ENCODE measurements at regions not wholly inside any gene's neighbourhood (a gene's known extent, or its start where the extent isn't known, plus 50 kb on each side); places are given as distances from the start of the nearest gene placed in this dataset.

DNA sequence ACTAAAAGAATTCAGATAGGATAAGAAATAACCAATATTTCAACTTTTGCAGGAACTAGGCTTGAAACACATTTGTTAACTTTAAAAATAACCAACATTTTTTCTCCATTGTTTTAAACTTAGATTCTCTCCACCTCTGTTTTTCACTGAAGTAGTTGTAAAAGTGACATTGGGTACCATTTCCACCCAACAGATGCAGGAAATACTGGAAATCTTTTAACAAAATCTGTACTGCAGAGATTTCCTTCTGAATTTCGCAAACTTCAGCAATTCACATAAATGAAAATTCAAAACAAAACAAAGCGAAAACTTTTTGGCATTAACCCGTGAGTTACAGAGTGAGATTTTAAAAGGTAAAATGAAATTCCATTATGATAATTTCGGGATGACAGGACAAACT is 731.7 kb downstream of the RFPL4B start:
- no peak overlapping the region for H3K4me3 ChIP-seq (ENCODE audit: low read depth, low read length)
- no peak for DNase-seq (ENCODE audit: low read depth)
- TF ChIP-seq, protein P1, sequence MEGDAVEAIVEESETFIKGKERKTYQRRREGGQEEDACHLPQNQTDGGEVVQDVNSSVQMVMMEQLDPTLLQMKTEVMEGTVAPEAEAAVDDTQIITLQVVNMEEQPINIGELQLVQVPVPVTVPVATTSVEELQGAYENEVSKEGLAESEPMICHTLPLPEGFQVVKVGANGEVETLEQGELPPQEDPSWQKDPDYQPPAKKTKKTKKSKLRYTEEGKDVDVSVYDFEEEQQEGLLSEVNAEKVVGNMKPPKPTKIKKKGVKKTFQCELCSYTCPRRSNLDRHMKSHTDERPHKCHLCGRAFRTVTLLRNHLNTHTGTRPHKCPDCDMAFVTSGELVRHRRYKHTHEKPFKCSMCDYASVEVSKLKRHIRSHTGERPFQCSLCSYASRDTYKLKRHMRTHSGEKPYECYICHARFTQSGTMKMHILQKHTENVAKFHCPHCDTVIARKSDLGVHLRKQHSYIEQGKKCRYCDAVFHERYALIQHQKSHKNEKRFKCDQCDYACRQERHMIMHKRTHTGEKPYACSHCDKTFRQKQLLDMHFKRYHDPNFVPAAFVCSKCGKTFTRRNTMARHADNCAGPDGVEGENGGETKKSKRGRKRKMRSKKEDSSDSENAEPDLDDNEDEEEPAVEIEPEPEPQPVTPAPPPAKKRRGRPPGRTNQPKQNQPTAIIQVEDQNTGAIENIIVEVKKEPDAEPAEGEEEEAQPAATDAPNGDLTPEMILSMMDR (IDR thresholded peaks at IDR 0.05; ENCODE audit: insufficient read depth, low read depth, low read length, missing control alignments), result no peak

DNA sequence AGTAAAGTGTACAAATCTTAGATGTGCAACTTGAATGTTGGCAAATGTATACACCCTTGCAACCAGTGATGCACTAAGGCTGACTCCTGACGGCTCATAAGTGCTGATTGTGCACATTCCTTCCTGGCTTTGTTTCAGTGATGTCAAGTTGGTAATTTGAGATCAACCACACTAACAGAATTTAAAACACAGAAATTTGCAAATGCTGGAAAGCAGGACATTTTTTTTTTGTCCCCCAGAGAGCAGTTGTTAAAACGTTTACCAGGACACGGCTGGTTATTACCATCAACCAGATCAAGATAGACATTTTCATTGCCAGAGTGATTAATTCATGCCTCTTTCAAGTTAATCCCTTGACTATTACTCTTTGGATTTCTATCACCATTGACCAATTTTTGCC is 735.6 kb downstream of the RFPL4B start:
- no peak overlapping the region for H3K4me3 ChIP-seq (ENCODE audit: low read depth, low read length)
- no peak for DNase-seq (ENCODE audit: low read depth)
- TF ChIP-seq, protein P1 (IDR thresholded peaks at IDR 0.05; ENCODE audit: insufficient read depth, low read depth, low read length, missing control alignments), result no peak

DNA sequence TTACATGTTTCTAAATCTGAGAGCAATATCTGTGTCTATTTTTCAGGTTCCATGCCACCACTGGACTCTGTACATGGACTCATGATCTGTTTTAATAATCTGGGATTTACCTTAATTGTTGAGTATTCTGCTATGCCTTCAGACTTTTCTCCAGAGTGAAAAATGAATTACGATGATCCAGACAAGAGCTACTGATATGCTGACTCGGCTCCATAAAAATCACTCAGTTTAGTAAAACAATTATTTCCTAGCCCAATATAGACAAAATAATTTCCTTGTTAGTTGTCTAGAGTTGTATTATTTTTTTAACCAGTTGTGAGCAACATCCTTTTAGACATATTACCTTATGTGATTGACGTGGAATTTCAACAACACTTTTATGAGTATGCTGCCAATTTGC is 736.8 kb downstream of the RFPL4B start:
- no peak overlapping the region for H3K4me3 ChIP-seq (ENCODE audit: low read depth, low read length)
- DNase-seq (ENCODE audit: low read depth), result no peak
- TF ChIP-seq, protein P1 (IDR thresholded peaks at IDR 0.05; ENCODE audit: insufficient read depth, low read depth, low read length, missing control alignments), result no peak

DNA sequence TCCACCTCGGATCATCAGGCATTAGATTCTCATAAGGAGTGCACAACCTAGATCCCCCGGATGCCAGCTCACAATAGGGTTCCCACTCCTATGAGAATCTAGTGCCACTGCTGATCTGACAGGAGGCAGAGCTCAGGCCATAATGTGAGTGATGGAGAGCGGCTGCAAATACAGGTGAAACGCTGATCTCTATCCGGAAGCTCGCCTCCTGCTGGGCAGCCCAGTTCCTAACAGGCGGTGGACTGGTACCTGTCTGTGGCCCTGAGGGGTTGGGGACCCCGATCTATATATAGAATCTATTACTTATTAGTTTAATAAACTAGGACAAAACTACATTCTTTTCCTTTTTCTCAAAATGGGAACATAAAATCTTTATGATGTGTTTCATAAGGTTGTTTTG is 741.9 kb downstream of the RFPL4B start:
- DNase-seq (ENCODE audit: low read depth), result no peak
- H3K4me3 ChIP-seq (ENCODE audit: low read depth, low read length), result no peak overlapping the region
- TF ChIP-seq, protein P1 (IDR thresholded peaks at IDR 0.05; ENCODE audit: insufficient read depth, low read depth, low read length, missing control alignments), result no peak

DNA sequence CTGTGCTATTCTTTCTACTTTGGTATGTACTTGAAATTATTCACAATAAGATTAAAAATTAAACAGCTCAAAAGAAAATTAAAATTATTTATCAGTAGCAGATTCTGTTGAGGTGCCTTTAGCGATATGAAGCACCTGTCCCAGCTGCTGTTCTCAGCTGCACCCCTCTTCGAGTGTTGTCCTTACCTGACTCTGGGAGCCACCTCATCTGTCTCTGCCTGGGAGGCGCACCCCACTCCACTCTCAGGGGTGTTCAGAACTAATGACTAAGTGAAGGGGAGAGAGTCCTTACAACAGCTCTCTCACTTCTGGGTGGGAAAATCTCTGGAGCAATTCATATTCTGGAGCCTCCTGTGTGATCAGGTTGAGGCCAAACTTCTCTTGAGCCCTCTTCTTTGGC is 745.7 kb downstream of the RFPL4B start:
- no peak overlapping the region for H3K4me3 ChIP-seq (ENCODE audit: low read depth, low read length)
- DNase-seq (ENCODE audit: low read depth), result no peak
- TF ChIP-seq, protein P1 (IDR thresholded peaks at IDR 0.05; ENCODE audit: insufficient read depth, low read depth, low read length, missing control alignments), result no peak

DNA sequence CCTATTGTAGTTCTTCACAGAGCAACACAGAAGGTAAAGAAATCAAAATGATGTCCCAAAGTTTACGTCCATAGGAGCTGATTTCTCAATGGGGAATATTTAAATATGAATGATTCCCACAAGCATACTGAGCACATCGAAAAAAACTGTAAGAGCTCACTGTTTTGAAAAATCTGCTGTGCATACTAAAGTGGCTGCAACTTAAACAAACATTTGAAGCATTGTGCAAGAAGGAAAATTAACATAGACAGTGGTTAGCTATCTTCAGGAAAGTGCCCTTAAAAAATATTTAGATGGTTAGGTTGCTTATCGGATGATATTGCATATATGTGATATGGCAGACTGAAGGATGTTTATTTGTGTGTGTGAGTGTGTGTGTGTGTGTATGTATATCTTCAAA is 747.6 kb downstream of the RFPL4B start:
- TF ChIP-seq, protein P1 (IDR thresholded peaks at IDR 0.05; ENCODE audit: insufficient read depth, low read depth, low read length, missing control alignments), result no peak
- no peak for DNase-seq (ENCODE audit: low read depth)
- no peak overlapping the region for H3K4me3 ChIP-seq (ENCODE audit: low read depth, low read length)

DNA sequence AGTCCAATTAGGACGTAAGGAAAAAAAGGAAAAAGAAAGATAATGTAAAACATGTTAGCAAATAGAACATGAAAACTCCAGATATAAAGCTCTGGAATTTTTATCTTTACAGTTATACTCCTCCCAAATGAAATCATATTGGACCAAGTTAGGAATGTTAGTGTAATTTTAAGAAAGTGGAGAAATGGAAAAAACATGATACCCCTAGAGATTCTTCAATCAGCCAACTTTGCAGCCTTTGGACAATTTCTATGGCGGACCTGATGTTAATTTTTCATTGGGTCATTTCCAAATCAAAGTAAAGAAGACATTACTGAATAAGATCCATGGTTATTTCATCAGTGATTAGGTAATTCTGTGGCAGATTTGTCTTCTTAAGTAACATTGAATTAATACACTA is 748.7 kb downstream of the RFPL4B start:
- TF ChIP-seq, protein P1 (IDR thresholded peaks at IDR 0.05; ENCODE audit: insufficient read depth, low read depth, low read length, missing control alignments), result no peak
- no peak for DNase-seq (ENCODE audit: low read depth)
- no peak overlapping the region for H3K4me3 ChIP-seq (ENCODE audit: low read depth, low read length)

Measured in GM12865 (cell line).